ENCODE measurements at regions not wholly inside any gene's neighbourhood (a gene's known extent, or its start where the extent isn't known, plus 50 kb on each side); places are given as distances from the start of the nearest gene placed in this dataset.

GRCh38 chr7:32428546-32428945, 61.6 kb downstream of the LSM5 start:
- Mint-ChIP-seq H3K27ac (no peak overlapping the region), H3K4me3 (no peak overlapping the region), H3K9me3 (peaks cover 9 to 18% of the 10 kb centered on the region in 2 donors), H3K27me3 (peaks cover 68% of the 10 kb centered on the region), H3K4me1 (no peaks in the 10 kb centered on the region)
- ATAC-seq (no peak), DNase-seq (no peak)

DNA sequence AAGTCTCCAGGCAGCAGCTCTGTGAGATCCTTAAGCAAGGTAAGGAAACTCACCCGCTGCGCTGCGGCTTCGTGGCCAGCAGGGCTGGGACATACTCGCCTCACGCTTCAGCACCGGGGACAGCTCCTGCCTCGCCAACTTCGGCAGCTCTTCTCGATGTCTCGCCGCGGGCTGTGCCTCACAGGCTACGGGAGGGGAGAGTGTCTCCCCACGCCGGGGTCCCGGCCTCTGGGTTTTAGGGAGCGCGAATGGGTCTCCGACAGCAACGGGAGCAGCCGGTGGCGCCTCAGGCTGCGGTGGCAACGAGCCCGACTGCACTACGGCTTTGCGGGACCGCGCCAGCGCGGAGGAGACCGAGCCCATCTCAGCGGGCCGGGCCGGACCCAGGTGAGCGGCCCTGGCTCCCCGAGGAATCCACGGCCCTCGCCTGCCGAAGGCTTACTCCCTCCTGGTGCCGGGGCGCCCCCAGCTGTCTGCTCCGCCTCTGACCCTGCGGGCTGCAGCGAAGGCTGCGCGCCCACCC, 62.4 kb downstream of the LSM5 start:
- Mint-ChIP-seq H3K27me3 (peaks cover 67% of the 10 kb centered on the region), H3K27ac (no peak overlapping the region), H3K9me3 (peaks cover 9 to 18% of the 10 kb centered on the region in 2 donors), H3K4me3 (peak overlapping the region in 1 of 2 donors; percentile 15), H3K4me1 (no peaks in the 10 kb centered on the region)
- peak; percentile 79 for ATAC-seq
- DNase-seq: peak; percentile 60 to 61

- no peak for DNase-seq
- H3K9me3 Mint-ChIP-seq: no peaks in the 10 kb centered on the region
- H3K27ac Mint-ChIP-seq: no peak overlapping the region
- no peaks in the 10 kb centered on the region for H3K4me1 Mint-ChIP-seq
- peaks cover 9% of the 10 kb centered on the region for H3K27me3 Mint-ChIP-seq
- ATAC-seq: no peak
- no peak overlapping the region for H3K4me3 Mint-ChIP-seq
Measured at GRCh38 chr7:32416846-32417245, 73.3 kb downstream of the LSM5 start.

DNA sequence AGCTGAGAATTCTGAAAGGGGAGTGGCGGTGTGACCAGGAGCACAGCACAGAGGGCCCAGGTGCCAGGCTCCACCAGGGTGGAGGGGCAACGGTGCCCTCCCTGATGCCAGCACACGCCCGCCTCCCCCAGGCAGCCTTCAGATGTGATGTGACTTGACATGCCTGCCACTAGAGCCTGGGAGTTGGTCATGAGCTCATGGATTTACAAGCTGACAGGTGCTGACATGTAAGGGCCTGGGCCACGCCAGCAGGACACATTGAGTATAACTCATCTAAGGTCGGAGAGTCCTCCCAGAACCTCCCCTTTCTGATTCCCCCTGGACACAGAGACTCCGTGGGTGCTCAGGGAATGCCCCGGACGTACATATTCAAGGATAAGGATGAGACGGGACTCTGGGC, 74.2 kb downstream of the LSM5 start:
- H3K27ac Mint-ChIP-seq: no peak overlapping the region
- DNase-seq (no peak), ATAC-seq (no peak)
- peaks cover 9% of the 10 kb centered on the region for H3K27me3 Mint-ChIP-seq
- no peaks in the 10 kb centered on the region for H3K4me1 Mint-ChIP-seq
- H3K4me3 Mint-ChIP-seq: no peak overlapping the region
- no peaks in the 10 kb centered on the region for H3K9me3 Mint-ChIP-seq

- H3K4me3 Mint-ChIP-seq: no peak overlapping the region
- no peak overlapping the region for H3K27ac Mint-ChIP-seq
- ATAC-seq (no peak), DNase-seq (no peak)
- H3K4me1 Mint-ChIP-seq: no peaks in the 10 kb centered on the region
- H3K27me3 Mint-ChIP-seq: peaks cover 12% of the 10 kb centered on the region
- no peaks in the 10 kb centered on the region for H3K9me3 Mint-ChIP-seq
Measured at GRCh38 chr7:32415519-32415918, 74.7 kb downstream of the LSM5 start.

- ATAC-seq: no peak
- Mint-ChIP-seq H3K9me3 (no peaks in the 10 kb centered on the region), H3K4me3 (no peak overlapping the region), H3K4me1 (no peaks in the 10 kb centered on the region), H3K27ac (no peak overlapping the region), H3K27me3 (peaks cover 20% of the 10 kb centered on the region)
- no peak for DNase-seq
Measured at GRCh38 chr7:32412471-32412870, 77.7 kb downstream of the LSM5 start.

DNA sequence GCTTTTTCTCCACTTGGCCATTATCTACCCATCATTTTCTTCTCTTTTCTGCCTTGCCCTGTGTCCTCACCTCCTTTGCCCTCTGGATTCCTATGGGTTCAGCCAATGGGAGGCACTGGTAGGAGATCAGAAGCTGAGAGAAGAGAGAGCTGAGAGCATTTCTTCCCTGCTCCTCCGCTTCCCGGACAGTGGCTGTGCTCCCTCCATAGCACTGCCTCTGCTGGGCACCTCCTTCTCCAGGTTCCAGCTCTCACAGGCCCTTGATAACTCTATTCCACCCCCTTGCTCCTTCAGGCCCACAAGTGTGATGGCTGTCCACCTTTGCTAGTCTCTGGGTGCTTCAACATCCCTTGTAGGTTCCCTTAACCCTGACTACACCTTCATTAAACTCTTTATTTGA, 79.6 kb downstream of the LSM5 start:
- Mint-ChIP-seq H3K9me3 (no peaks in the 10 kb centered on the region), H3K4me1 (no peaks in the 10 kb centered on the region), H3K27ac (no peak overlapping the region), H3K27me3 (peaks cover 26% of the 10 kb centered on the region), H3K4me3 (no peak overlapping the region)
- ATAC-seq: no peak
- DNase-seq: no peak

- H3K27ac Mint-ChIP-seq: no peak overlapping the region
- H3K4me1 Mint-ChIP-seq: no peaks in the 10 kb centered on the region
- H3K4me3 Mint-ChIP-seq: no peak overlapping the region
- ATAC-seq (no peak), DNase-seq (no peak)
- peaks cover 26% of the 10 kb centered on the region for H3K27me3 Mint-ChIP-seq
- H3K9me3 Mint-ChIP-seq: no peaks in the 10 kb centered on the region
Measured at GRCh38 chr7:32406386-32406785, 83.8 kb downstream of the LSM5 start.

DNA sequence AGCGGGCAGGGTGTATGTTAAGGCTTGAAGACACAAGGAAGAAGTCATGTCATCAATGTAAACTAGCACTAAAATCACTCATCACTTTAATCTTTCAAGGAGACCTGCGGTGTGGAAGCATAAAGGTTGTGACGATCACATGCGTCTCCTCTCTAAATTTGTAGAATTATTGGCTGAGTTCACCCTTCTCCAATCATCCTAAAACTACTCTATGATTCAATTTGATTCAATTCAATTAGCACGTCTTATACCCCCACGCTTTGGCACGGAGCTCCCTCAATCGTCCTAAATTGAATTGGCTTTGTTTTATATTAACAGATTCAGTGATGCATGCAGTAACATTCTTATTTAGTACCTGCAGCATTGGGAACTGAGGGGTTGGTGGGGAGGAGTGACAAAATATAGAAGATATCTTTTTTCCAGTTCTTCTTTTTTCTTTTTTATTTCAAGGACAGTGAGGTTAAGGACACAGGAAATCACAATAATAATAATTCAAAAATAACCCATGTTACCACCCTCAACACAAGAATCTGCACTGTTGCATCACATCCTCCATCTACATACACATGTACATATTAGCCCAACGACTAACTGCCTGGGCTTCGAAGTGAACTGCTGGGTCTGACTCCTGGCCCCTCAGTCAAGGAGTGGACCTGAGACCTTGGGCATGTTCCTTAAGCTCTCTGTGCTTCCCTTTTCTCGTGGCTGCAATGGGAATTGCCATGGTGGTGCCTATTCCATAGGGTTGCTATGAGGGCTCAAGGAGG, 86.5 kb downstream of the LSM5 start:
- Mint-ChIP-seq H3K4me1 (no peaks in the 10 kb centered on the region), H3K27ac (no peak overlapping the region), H3K4me3 (no peak overlapping the region), H3K9me3 (no peaks in the 10 kb centered on the region), H3K27me3 (peaks cover 22% of the 10 kb centered on the region)
- no peak for DNase-seq
- no peak for ATAC-seq

GRCh38 chr7:32400676-32401075, 89.5 kb downstream of the LSM5 start:
- no peaks in the 10 kb centered on the region for H3K9me3 Mint-ChIP-seq
- DNase-seq (no peak), ATAC-seq (no peak)
- peaks cover 7% of the 10 kb centered on the region for H3K27me3 Mint-ChIP-seq
- H3K27ac Mint-ChIP-seq: no peak overlapping the region
- no peak overlapping the region for H3K4me3 Mint-ChIP-seq
- H3K4me1 Mint-ChIP-seq: no peaks in the 10 kb centered on the region

DNA sequence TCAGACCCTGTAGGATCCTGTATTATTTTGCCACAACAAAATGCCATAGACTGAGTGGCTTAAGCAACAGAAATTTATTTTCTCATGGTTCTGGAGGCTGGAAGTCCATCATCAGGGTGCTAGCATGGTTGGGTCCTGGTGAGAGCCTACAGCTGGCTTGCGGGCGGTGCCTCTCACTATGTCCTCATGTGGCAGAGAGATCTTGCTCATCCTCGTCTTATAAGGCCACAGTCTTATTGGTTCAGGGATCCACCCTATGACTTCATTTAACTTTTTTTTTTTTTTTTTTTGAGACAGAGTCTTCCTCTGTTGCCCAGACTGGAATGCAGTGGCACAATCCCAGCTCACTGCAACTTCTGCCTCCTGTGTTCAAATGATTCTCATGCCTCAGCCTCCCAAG, 90.9 kb downstream of the LSM5 start:
- H3K27ac Mint-ChIP-seq: no peak overlapping the region
- no peak overlapping the region for H3K4me3 Mint-ChIP-seq
- ATAC-seq (no peak), DNase-seq (no peak)
- H3K4me1 Mint-ChIP-seq: no peaks in the 10 kb centered on the region
- H3K27me3 Mint-ChIP-seq: peaks cover 7% of the 10 kb centered on the region
- H3K9me3 Mint-ChIP-seq: no peaks in the 10 kb centered on the region

- DNase-seq (no peak), ATAC-seq (no peak)
- Mint-ChIP-seq H3K4me3 (no peak overlapping the region), H3K27ac (no peak overlapping the region), H3K4me1 (no peaks in the 10 kb centered on the region), H3K27me3 (no peaks in the 10 kb centered on the region), H3K9me3 (no peaks in the 10 kb centered on the region)
Measured at GRCh38 chr7:32395168-32395567, 95.0 kb downstream of the LSM5 start.

DNA sequence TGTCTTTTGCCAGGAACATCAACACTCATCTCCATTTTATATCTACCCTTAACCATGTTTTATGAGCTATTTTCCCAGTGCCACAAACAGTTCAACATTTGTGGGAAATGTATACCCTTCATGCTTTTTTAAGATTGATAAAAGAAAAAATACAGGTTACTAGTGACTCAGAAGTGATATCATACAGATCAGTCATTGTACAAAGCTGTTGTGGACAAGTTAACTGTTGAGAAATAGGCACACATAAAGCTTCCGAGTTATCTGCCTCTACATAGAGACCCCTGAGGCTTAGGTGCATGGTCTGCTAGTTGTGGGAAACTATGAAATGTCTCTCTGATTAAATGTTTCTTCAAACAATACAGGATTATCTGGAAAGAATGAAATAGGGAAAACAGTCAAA, 96.3 kb downstream of the LSM5 start:
- ATAC-seq (no peak), DNase-seq (no peak)
- Mint-ChIP-seq H3K27me3 (no peaks in the 10 kb centered on the region), H3K4me3 (no peak overlapping the region), H3K4me1 (no peaks in the 10 kb centered on the region), H3K9me3 (no peaks in the 10 kb centered on the region), H3K27ac (no peak overlapping the region)

GRCh38 chr7:32390210-32390609, 100.0 kb downstream of the LSM5 start:
- no peaks in the 10 kb centered on the region for H3K9me3 Mint-ChIP-seq
- no peak for DNase-seq
- peaks cover 5% of the 10 kb centered on the region for H3K27me3 Mint-ChIP-seq
- H3K27ac Mint-ChIP-seq: no peak overlapping the region
- H3K4me3 Mint-ChIP-seq: no peak overlapping the region
- no peaks in the 10 kb centered on the region for H3K4me1 Mint-ChIP-seq
- ATAC-seq: no peak

- no peak for ATAC-seq
- Mint-ChIP-seq H3K9me3 (peaks cover 0 to 7% of the 10 kb centered on the region in 2 donors), H3K4me3 (no peak overlapping the region), H3K4me1 (no peaks in the 10 kb centered on the region), H3K27me3 (peaks cover 40% of the 10 kb centered on the region), H3K27ac (no peak overlapping the region)
- no peak for DNase-seq
Measured at GRCh38 chr7:32385316-32385956, 104.7 kb downstream of the LSM5 start.

GRCh38 chr7:32381024-32381601, 109.1 kb downstream of the LSM5 start:
- Mint-ChIP-seq H3K27ac (no peak overlapping the region), H3K27me3 (peaks cover 41% of the 10 kb centered on the region), H3K4me3 (no peak overlapping the region), H3K9me3 (peaks cover 0 to 7% of the 10 kb centered on the region in 2 donors), H3K4me1 (no peaks in the 10 kb centered on the region)
- no peak for ATAC-seq
- no peak for DNase-seq

Measured in stimulated activated naive CD8-positive, alpha-beta T cell treated with anti-CD3 and anti-CD28 coated beads, Interleukin-15, amount 100 ng/mL, for 72 hours (primary cell).